Naive B cell (primary cell): ENCODE measurements at regions not wholly inside any gene's neighbourhood (a gene's known extent, or its start where the extent isn't known, plus 50 kb on each side); places are given as distances from the start of the nearest gene placed in this dataset.

Experiments
- ATAC-seq, 2 donors: fragments of 150-1000 bp; cut with Tn5 transposase; 2 replicates each; pipeline ENCODE4 v1.10.0; 2021; ENCODE audit warnings: low read depth in 2 of 2, mild to moderate bottlenecking in 2 of 2, moderate library complexity in 2 of 2
- DNase-seq: peaks from one replicate; pipeline ENCODE4 v3.0.0; 2022
- H3K27ac Mint-ChIP-seq, 6 donors: one replicate each; pipeline ENCODE4 v1.8.0; 2020 to 2022; ENCODE audit warnings: mild to moderate bottlenecking in 6 of 6, mixed read lengths in 6 of 6, moderate library complexity in 5 of 6, inconsistent platforms in 2 of 6
- H3K27me3 Mint-ChIP-seq, 3 donors: one replicate each; pipeline ENCODE4 v1.8.0; 2021 to 2022; ENCODE audit warnings: mixed read lengths in 3 of 3, mild to moderate bottlenecking in 1 of 3
- H3K36me3 Mint-ChIP-seq, 2 donors: one replicate each; pipeline ENCODE4 v1.8.0; 2020 to 2022; ENCODE audit warnings: mixed read lengths in 2 of 2, inconsistent platforms in 1 of 2, mild to moderate bottlenecking in 1 of 2
- H3K4me1 Mint-ChIP-seq, 3 donors: one replicate each; pipeline ENCODE4 v1.8.0; 2020 to 2022; ENCODE audit warnings: mixed read lengths in 3 of 3, inconsistent platforms in 1 of 3, mild to moderate bottlenecking in 1 of 3, moderate library complexity in 1 of 3
- H3K4me3 Mint-ChIP-seq, 8 donors: one replicate each; pipeline ENCODE4 v1.8.0; 2020 to 2022; ENCODE audit warnings: mild to moderate bottlenecking in 8 of 8, mixed read lengths in 8 of 8, moderate library complexity in 8 of 8, inconsistent platforms in 2 of 8
- H3K9me3 Mint-ChIP-seq, 7 donors: one replicate each; pipeline ENCODE4 v1.8.0; 2020 to 2022; ENCODE audit warnings: mixed read lengths in 7 of 7, mild to moderate bottlenecking in 5 of 7, inconsistent platforms in 2 of 7, moderate library complexity in 1 of 7

DNA sequence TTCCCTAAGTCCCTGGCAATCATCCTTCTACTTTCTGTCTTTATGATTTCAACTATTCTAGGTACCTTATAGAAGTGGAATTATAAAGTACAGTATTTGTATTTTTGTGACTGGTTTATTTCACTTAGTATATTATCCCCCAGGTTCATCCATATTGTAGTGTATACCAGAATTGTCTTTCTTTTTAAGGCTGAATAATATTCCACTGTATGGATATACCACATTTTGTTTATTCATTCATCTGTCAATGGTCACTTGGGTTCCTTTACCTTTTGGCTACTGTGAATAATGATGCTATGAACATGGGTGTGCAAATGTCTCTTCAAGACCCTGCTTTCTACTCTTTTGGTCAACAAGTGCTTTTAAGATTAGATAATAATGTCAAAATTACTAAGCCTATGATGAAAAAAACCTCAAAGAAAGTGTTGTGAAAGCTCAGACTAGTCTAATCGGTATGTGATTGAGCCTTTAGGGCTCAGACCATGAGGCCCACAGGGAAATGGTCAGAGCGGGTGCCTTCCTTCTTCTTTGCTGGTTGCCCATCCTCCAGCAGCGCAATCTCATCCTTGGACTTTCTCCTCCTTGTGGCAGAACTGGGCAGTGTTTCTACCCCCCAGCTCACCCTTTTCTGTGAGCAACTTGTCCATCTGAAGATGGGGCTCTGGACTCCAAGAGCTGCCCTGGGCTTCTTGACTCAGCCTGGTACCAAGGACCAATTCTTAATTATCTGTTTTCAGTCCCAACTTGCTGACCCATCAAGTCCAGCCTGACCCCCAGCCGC is 105.4 kb downstream of the TTC8 start:
- no peaks in the 10 kb centered on the region for H3K4me1 Mint-ChIP-seq
- peaks cover 0 to 36% (median 10%) of the 10 kb centered on the region in 7 donors for H3K9me3 Mint-ChIP-seq
- peaks cover 0 to 6% of the 10 kb centered on the region in 2 donors for H3K36me3 Mint-ChIP-seq
- H3K27me3 Mint-ChIP-seq, result peaks cover 17 to 34% (median 21%) of the 10 kb centered on the region in 3 donors
- H3K27ac Mint-ChIP-seq, result no peak overlapping the region
- ATAC-seq (no peak), DNase-seq (no peak)
- H3K4me3 Mint-ChIP-seq, result no peak overlapping the region

DNA sequence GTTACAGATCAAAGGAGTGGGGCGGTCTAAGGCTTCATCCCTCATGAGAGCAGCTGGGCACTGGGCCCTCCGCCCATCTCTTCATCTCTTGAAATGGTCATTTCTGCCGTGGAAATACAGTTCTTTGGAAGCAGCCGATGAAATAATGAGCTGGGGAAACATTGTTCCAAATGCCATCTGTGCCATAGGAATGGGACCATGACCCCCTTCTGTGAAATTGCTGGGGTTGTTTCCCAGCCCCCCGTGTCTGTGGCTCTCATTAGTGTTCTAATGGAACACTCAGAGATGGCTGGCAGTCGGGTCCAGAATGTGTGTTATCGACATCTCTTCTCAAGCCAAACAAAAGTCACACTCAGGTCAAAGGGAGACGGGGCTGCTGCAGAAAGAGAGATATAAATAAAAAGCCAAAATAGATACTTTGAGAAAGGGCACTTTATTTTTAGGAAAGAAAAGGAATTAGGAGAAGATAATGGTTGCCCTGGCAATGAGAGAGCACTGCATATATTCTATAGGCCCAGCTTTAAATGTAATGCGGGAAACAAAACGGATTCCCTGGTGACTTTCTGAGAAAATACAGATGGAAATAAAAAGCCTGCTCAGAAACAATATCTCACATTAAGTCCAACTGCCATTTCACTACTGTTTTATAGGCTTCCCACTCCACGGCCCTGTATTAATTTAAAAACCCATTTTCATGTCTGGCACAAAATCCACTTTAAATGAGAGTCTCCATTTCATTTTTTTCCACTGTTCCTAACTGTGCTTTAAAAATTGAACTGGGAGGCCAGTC is 107.1 kb downstream of the TTC8 start:
- Mint-ChIP-seq H3K27ac (no peak overlapping the region), H3K4me3 (no peak overlapping the region), H3K4me1 (no peaks in the 10 kb centered on the region), H3K9me3 (peaks cover 4 to 33% (median 9%) of the 10 kb centered on the region in 7 donors), H3K27me3 (peaks cover 13 to 32% (median 22%) of the 10 kb centered on the region in 3 donors), H3K36me3 (peaks cover 0 to 6% of the 10 kb centered on the region in 2 donors)
- no peak for DNase-seq
- ATAC-seq, result no peak

DNA sequence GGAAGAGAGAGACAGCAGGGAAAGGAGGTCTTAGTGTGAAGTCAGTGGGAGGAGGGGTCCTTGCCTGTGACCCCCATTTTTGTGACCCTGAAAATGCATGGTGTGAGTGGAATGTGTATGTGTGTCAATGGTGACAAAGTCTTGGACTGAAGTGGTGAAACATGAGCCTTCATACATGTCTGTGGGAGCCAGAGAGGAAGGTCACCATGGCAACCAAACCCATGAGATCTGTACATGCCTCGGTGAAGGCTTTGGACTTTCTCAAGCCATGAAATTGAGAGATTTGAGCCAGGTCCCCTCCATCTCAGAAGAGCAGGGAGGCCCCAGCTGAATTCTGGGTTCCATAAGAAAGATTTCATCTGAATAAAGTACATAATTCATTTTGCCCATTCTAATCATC is 108.7 kb downstream of the TTC8 start:
- Mint-ChIP-seq H3K4me3 (no peak overlapping the region), H3K4me1 (no peaks in the 10 kb centered on the region), H3K9me3 (peaks cover 4 to 31% (median 9%) of the 10 kb centered on the region in 7 donors), H3K27ac (no peak overlapping the region), H3K36me3 (peaks cover 0 to 6% of the 10 kb centered on the region in 2 donors), H3K27me3 (peaks cover 4 to 24% (median 22%) of the 10 kb centered on the region in 3 donors)
- ATAC-seq, result no peak
- DNase-seq, result no peak

DNA sequence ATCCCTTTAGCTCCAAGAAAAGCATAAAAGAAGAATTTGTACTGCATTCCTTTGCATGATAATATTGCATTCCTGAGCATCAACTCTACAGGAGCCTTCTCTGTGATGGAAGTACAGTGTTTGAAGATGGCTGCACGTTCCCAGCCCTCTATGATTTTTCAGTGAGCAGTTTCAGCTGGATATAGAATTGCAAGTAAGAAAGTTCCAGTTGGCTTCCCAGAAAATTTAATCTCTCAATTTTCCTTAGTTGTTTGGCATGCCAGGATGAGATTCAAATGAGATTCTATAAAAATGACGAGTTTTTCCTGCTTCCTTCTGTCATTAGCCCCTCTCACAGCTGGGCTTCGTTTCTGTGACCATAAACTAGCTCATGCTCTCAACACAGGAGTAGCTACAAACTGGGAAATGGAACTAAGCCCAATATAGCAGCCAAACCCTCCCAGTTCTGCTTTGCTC is 109.9 kb downstream of the TTC8 start:
- H3K9me3 Mint-ChIP-seq, result peaks cover 3 to 21% (median 6%) of the 10 kb centered on the region in 7 donors
- DNase-seq (no peak), ATAC-seq (no peak)
- no peak overlapping the region for H3K4me3 Mint-ChIP-seq
- no peaks in the 10 kb centered on the region for H3K4me1 Mint-ChIP-seq
- H3K36me3 Mint-ChIP-seq, result peaks cover 0 to 5% of the 10 kb centered on the region in 2 donors
- H3K27me3 Mint-ChIP-seq, result peaks cover 11 to 31% (median 22%) of the 10 kb centered on the region in 3 donors
- H3K27ac Mint-ChIP-seq, result no peak overlapping the region

DNA sequence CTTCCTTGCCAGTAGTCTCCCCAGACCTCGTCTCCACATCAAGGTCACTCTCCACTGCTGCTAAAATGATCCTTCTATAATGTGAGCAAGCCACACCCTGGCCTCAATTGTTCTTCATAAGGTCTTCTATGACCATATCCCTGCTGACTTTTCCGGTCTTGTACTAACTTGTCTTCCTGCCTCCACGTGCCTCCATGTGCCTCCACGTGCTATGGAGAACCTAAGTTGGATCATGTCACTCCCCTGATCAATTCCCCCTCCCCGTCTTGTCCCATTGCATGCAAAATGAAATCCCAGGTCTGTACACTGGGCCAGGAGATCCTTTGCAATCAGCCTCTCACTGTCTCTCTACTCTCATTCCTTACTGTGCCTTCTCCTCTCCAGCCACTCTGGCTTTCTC is 110.6 kb downstream of the TTC8 start:
- H3K27ac Mint-ChIP-seq, result no peak overlapping the region
- H3K27me3 Mint-ChIP-seq, result peaks cover 17 to 31% (median 22%) of the 10 kb centered on the region in 3 donors
- ATAC-seq, result no peak
- no peaks in the 10 kb centered on the region for H3K36me3 Mint-ChIP-seq
- no peak for DNase-seq
- H3K4me3 Mint-ChIP-seq, result no peak overlapping the region
- peaks cover 0 to 14% (median 2%) of the 10 kb centered on the region in 7 donors for H3K9me3 Mint-ChIP-seq
- no peaks in the 10 kb centered on the region for H3K4me1 Mint-ChIP-seq

DNA sequence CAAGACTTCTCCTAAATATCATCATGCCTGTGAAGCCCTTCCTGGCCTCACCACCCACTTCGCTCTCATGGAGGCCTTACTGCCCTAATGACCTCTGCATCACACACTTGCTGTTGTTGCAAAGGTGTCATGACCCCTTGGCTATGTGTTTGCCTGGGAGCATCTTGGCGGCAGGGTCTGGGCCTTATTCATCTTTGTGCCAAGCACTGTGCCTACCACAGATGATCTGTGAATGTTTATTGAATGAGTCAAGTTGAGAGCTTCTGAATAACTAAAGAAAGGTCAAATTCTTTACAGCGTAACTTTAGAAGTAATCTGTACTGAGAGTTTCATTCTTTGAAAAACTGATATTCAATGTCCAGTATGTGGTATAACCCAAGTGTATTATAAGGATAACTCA is 113.3 kb downstream of the TTC8 start:
- peaks cover 19 to 32% (median 21%) of the 10 kb centered on the region in 3 donors for H3K27me3 Mint-ChIP-seq
- no peaks in the 10 kb centered on the region for H3K4me1 Mint-ChIP-seq
- H3K4me3 Mint-ChIP-seq, result no peak overlapping the region
- H3K27ac Mint-ChIP-seq, result no peak overlapping the region
- peaks cover 0 to 5% (median 0%) of the 10 kb centered on the region in 7 donors for H3K9me3 Mint-ChIP-seq
- DNase-seq (no peak), ATAC-seq (no peak)
- H3K36me3 Mint-ChIP-seq, result no peaks in the 10 kb centered on the region

DNA sequence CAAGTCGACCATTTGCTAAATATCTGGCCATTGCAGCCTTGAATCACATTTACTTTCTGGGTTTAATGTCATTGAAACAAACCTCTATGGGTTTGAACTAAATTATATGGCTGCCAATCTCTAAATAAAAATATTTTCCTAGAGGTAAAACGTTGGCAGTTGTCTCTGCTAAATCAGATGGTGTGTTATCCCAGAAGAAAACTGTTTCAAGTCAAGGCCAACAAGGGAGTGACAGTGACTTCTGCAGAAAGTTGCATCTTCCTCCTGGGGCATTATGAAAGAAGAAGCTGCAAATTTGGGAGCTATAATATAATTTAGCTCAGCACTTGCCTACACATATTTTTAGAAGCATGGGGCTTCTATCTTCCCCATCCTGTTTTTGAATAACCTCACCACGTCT is 116.2 kb downstream of the TTC8 start:
- DNase-seq (no peak), ATAC-seq (no peak)
- no peaks in the 10 kb centered on the region for H3K4me1 Mint-ChIP-seq
- no peak overlapping the region for H3K4me3 Mint-ChIP-seq
- peaks cover 0 to 14% (median 0%) of the 10 kb centered on the region in 7 donors for H3K9me3 Mint-ChIP-seq
- H3K27me3 Mint-ChIP-seq, result peaks cover 23 to 28% (median 27%) of the 10 kb centered on the region in 3 donors
- H3K36me3 Mint-ChIP-seq, result no peaks in the 10 kb centered on the region
- H3K27ac Mint-ChIP-seq, result no peak overlapping the region

DNA sequence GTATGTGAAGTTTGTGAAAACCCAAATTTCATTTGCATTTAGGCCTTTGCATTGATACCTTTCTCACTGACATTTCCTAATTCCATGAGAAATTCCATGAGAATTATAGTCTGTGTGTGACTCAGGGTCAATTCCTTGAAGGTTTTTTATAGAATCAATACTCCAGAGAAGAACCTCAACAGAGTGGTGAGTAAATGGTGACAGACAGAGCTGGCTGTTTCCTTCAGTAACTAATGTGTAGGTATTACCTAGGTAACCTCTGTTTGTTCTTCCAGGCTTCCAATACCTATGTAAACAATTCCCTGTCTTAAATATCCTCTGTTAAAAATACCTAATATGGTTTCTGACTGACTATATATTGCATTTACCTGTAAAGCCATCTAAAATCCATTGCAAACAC is 117.0 kb downstream of the TTC8 start:
- DNase-seq, result no peak
- Mint-ChIP-seq H3K4me3 (no peak overlapping the region), H3K27me3 (peaks cover 25 to 32% (median 27%) of the 10 kb centered on the region in 3 donors), H3K36me3 (no peaks in the 10 kb centered on the region), H3K9me3 (peaks cover 0 to 14% (median 0%) of the 10 kb centered on the region in 7 donors), H3K4me1 (no peaks in the 10 kb centered on the region), H3K27ac (no peak overlapping the region)
- no peak for ATAC-seq

DNA sequence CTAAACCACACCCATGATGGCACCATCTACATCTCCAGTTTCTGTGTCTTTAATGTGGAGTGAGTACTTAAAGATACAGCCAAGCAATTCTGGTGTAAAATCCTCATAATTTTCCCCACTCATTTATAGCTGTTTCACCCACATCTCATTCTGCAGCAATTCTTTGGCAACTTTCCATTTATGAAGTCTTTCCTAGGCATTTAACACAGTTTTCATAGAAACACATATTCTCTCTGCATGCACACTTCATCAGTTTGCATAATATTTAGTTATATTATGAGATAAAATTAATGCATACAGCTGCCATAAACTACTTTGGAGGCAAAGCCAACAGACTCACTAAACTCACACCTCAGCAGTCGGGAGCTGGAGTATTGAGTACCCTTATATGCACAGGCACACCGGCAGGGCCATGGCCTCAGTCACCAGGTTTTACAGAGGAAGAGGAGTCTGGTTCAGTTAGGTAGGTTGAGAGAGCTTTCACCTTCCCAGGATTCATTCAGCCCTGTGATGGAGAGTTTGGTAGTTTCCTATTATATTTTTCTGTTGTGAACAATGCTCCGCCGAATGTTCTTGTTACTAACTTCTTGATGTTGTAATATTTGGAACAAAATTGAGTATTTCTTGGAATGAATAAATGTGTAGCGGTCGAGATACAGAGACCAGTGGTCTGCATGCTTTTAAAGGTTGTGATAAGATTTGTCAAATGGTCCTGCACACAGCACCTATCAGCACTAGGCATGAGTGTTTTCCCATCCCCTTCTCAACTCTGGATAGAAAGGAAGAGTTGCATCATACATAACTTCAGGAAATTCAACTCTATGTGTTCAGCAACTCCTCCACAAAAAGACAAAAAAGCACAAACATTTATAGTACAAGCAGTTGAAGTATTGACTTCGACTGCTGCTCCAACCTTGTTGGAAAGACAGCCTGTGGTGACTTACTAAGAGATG is 123.5 kb downstream of the TTC8 start:
- Mint-ChIP-seq H3K4me3 (no peak overlapping the region), H3K9me3 (peaks cover 12 to 37% (median 16%) of the 10 kb centered on the region in 7 donors), H3K36me3 (peaks cover 11 to 15% of the 10 kb centered on the region in 2 donors), H3K27me3 (peaks cover 5 to 36% (median 12%) of the 10 kb centered on the region in 3 donors), H3K4me1 (no peaks in the 10 kb centered on the region), H3K27ac (no peak overlapping the region)
- DNase-seq (no peak), ATAC-seq (no peak)

DNA sequence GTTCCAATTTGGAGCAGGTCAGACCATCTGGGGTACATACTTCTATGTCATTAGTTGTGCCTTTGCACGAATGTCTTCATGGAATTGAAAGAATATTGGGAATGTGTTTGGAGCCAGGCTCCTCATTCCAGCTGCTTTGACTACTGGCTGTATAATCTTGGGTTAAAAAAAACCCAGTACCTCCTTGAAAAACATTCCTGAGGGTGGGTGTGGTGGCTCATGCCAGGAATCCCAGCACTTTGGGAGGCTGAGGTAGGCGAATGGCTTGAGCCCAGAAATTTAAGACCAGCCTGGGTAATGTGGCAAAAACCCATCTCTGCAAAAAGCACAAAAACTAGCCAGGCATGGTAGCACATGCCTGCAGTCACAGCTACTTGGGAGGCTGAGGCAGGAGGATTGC is 125.6 kb downstream of the TTC8 start:
- Mint-ChIP-seq H3K27me3 (peaks cover under 1 to 21% (median 12%) of the 10 kb centered on the region in 3 donors), H3K4me3 (no peak overlapping the region), H3K4me1 (no peaks in the 10 kb centered on the region), H3K27ac (no peak overlapping the region), H3K9me3 (peaks cover 13 to 40% (median 18%) of the 10 kb centered on the region in 7 donors), H3K36me3 (peaks cover 11 to 15% of the 10 kb centered on the region in 2 donors)
- no peak for DNase-seq
- no peak for ATAC-seq

DNA sequence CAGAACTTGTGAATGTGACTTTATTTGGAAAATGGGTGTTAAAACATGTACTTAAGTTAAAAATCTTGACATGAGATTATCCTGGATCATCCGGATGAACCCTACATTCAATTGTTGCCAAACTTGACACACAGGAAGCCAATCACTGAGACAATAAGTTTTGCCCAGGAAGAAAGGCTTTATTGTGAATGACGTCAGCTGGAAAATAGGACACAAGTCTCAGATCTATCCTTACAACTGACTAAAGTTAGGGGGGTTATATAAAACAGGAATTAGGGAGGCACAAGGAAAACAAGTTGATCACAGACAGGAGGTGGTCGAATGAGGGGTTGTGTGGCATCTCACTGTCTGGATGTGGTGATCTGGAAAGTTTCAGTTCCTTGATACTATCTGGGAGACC is 126.9 kb downstream of the TTC8 start:
- Mint-ChIP-seq H3K4me1 (no peaks in the 10 kb centered on the region), H3K9me3 (peaks cover 13 to 40% (median 18%) of the 10 kb centered on the region in 7 donors), H3K27ac (peak overlapping the region in 1 of 6 donors; percentile 5), H3K4me3 (no peak overlapping the region), H3K27me3 (peaks cover 0 to 10% (median 8%) of the 10 kb centered on the region in 3 donors), H3K36me3 (peaks cover 11 to 15% of the 10 kb centered on the region in 2 donors)
- ATAC-seq, result no peak
- DNase-seq, result no peak

DNA sequence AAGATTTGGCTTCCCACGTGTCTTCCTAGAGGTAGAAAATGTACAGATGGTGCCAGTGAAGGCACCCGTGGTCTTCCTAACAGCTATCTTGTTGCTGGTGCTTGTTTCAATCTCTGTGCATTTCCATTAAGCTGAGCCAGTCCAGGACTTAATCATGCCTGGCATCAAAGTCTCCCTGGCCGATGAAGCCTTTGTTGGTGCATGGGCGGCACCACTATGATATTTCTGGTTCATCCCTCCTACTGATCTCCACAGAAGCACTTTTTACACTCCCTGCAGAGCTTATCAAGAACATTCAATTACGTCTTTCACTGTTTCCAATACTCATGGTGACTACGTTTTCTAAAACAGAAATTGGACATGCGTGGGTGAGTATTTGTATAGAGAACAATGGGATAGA is 128.4 kb downstream of the TTC8 start:
- Mint-ChIP-seq H3K4me1 (no peaks in the 10 kb centered on the region), H3K9me3 (peaks cover 13 to 40% (median 18%) of the 10 kb centered on the region in 7 donors), H3K4me3 (no peak overlapping the region), H3K27ac (no peak overlapping the region), H3K27me3 (peaks cover 6 to 13% (median 7%) of the 10 kb centered on the region in 3 donors), H3K36me3 (peaks cover 11 to 15% of the 10 kb centered on the region in 2 donors)
- ATAC-seq (no peak), DNase-seq (no peak)

DNA sequence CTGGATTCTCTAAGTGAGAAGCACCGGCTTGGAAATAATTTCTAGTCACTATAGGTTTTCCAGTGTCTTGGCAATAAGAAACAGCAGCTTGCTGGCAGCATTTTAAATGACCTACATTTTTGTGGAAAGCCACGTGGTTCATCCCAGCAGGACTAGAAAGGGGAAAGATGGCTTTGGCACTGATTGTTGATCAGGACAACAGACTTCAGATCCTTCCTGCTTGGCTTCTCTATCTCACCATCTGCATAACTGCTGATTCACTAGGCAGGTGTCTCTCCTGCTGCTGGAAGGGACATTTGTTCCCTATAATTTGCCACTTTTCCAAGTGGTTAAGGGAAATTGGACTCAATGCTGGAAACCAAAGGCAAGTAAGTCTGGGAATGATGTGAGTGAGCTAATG is 131.0 kb downstream of the TTC8 start:
- H3K27me3 Mint-ChIP-seq, result peaks cover 11 to 21% (median 12%) of the 10 kb centered on the region in 3 donors
- peaks cover 11 to 15% of the 10 kb centered on the region in 2 donors for H3K36me3 Mint-ChIP-seq
- H3K9me3 Mint-ChIP-seq, result peaks cover 13 to 39% (median 18%) of the 10 kb centered on the region in 7 donors
- no peak overlapping the region for H3K4me3 Mint-ChIP-seq
- no peak overlapping the region for H3K27ac Mint-ChIP-seq
- DNase-seq (no peak), ATAC-seq (no peak)
- no peaks in the 10 kb centered on the region for H3K4me1 Mint-ChIP-seq
